UCSD-AML1 (cell line): ENCODE measurements at regions not wholly inside any gene's neighbourhood (a gene's known extent, or its start where the extent isn't known, plus 50 kb on each side); places are given as distances from the start of the nearest gene placed in this dataset.

ENCODE experiments used
- DNase-seq: peaks from one replicate; lab custom pipeline; 2025; ENCODE audit not compliant: unreplicated experiment; lab: John Stamatoyannopoulos, UW

DNA sequence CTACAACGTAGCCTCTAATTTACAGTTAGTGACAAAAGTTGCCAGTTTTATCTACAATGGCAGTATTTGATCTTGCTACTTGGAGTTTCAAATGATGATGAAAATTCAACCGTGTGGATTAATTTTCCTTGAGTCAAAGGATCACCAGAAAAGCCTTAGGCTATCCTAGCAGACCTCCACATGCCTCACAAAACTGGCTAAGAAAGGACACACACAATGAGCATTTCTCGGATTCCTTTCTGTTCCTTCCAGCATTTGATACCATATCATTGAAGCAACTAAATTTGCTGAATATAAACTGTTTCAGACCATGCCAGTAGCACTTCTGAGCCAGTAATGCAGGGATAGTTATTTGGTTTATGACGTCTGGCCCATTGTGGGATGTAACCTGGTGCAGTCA, 587.4 kb upstream of the MDFIC2 start:
- DNase-seq: no peak

DNA sequence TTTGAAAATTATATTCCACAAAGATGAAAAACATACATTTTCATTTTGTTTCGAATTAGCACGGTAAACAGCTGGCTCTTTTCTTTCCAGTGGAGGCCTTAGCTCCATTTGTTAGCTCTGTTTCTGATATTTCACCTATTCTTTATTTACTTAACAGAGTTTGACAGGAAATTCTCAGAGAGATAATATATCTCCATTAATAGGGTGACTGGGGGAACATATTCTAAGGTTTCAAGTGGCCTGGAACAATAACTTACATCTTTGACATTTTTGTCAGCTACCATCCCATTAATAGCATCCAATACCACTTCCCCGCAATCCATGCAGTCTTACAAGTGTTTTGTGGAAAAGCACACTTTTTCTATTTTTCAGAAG, 577.6 kb upstream of the MDFIC2 start:
- DNase-seq: no peak

DNA sequence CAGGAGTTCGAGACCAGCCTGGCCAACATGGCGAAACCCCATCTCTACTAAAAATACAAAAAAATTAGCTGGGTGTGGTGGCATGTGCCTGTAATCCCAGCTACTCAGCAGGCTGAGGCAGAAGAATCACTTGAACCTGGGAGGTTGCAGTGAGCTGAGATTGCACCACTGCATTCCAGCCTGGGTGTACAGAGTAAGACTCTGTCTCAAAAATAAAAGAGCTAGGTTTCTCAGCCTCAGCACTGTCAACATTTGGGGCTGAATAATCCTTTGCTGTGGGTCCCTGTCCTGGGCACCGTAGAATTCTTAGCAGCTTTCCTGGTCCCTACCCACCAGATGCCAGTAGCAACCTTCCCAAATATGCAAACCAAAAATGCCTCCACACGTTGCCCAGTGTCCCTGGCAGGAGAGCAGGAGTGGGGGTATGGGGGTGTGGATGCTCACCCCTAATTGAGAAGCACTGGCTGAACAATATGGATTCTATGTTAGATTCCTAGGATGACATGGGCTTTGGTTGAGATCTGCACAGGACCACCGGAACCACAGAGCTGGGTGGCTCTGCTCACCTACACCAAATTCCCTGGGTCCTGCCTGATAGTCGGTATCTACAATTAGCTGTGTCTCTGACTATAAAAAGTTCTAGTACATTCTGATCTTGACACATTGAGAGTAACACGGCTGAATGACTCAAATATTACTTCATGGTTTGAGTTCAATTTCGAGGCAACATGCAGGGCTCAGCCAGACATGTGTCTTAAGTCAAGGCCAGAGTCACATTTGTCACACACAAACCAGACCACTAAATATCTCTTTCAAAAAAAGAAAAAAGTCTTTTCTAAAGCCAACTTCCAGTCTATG, 577.0 kb upstream of the MDFIC2 start:
- no peak for DNase-seq

DNA sequence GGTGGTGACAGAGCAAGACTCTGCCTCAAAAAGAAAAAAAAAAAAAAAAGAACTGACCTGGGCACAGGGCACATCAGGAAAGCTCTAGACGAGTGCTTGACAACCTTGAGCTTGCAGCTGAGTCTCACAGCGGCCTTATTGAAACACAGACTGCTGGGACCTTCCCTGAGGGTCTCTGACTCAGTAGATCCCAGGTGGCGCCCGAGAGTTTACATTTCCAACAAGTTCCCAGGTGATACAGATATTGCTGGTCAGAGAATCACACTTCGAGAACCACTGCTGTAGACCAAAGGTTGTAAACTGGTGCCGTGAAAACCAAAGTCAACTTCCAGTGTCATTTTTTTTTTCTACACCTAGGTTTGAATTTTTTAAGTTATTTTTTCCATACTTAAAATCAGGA, 573.2 kb upstream of the MDFIC2 start:
- no peak for DNase-seq

DNA sequence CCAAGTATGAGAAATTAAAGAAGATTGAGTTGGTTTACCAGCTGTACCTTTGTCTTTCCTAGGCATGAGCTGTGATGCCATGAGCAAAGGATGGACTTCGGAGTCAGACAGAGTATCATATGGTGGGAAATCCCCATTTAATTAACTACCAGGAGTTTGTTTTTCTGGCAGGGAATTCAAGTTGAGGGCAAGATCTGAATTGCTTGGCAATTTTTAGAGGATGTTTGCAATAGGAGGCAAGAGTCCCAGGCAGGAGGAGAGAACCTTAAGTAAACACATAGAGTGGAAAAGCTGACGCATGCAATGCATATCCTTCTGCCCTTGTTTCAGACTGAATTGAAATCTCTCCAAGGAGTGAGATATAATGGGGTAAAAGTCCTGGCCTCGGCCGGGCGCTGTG, 569.7 kb upstream of the MDFIC2 start:
- no peak for DNase-seq

DNA sequence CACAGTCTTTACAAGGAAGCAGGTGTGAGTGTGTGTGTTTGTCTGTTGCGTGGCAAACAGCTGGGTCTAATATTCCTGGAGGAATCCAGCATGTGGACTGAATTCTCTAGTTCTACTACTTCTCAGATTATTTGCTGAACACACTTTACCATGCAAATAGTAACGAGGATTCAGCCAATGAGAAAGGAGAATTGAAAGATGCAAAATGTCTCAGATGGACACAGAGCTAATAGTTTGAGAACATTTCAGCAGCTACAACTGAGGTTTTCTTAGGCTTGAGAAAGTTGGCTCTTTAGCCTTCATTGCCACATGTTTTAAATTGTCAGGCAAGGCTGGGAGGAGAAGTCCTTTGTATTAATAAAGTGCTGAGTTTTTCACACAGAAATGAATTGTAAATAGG, 568.0 kb upstream of the MDFIC2 start:
- no peak for DNase-seq

DNA sequence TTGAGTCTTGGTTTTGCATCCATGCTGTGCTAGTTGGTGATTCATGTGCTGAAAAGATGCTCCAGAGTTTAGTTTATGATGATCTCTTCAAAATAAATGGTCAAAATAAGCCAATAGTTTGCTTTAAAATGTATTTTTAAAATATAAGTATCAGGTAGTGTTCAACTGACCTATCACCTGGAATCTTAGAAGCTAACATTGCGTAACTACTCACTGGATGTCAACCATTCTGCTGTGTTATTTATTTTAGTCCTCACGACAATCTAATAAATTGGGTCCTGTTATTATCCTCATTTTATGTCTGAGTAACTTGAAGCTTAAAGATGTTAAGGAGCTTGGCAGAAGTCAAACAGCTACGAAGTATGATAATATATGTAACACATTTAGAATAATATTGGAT, 563.7 kb upstream of the MDFIC2 start:
- DNase-seq: no peak

DNA sequence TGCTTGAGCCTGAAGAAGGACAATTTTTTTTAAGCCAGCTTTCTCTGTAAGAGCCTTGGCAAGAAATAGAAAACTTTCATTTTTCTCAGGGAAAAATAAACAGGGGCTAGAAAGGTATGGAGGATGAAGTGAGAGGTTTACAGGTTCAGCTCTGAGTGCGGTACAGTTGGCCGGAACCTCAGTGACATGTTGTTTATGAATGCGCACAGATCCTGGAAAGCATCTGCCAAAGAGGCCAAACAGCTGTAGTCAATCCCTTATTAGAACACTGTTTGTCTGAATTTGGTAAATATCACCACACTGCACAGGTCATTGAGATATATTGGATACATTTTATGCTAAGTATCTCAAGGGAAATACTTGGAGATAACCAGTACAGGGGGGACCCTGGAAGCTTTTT, 561.8 kb upstream of the MDFIC2 start:
- no peak for DNase-seq

DNA sequence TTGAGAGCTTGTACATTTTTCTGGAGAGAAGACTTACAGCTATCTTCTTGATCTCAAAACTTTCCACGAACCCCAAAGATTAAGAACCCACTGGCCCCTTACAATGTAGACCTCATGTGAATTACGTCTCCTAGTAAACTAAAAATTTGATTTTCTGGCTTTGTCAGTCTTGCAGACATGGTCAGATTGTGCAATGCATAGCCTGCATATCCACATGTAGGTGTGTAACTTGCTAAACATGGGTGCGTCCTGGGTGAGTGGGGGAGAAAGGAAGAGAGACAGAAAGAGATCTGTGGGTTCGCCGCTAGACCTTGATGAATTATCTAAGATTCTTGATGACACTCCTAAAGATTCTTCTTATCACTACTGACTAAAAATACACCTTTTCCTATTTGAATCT, 561.2 kb upstream of the MDFIC2 start:
- no peak for DNase-seq

DNA sequence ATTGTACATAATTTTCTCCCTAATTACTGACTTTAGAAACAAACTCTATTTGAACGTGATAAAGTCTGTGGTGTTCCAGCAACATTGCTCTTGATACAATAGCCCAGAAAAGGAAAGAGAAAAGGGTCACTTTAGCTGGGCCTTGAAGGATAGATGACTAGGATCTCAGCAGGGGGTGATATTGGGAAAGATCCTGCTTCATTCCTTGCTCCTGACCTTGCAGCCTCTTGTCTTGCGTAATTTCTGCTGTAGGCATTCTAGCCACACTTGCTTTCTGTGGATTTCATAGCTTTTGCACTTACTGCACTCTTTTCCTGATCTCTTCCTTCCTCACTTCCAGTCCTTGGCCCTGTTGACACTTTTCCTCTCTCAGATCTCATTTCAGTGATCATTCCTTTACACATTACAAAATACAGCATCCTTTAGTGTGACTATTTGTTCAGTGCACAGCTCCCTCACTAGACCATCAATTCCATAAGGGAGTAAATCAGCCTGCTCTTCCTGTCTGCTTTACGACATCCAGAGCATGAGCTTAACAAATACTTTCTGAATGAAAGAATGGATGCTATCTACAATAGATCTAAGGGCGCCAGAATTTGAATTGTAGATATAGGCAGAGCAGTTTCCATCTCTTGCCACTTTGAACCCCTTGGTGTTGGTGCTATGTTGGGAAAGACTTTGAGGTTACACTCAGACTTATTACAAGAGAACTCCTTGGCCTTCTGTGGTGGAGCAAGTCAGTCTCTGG, 559.6 kb upstream of the MDFIC2 start:
- DNase-seq: no peak

DNA sequence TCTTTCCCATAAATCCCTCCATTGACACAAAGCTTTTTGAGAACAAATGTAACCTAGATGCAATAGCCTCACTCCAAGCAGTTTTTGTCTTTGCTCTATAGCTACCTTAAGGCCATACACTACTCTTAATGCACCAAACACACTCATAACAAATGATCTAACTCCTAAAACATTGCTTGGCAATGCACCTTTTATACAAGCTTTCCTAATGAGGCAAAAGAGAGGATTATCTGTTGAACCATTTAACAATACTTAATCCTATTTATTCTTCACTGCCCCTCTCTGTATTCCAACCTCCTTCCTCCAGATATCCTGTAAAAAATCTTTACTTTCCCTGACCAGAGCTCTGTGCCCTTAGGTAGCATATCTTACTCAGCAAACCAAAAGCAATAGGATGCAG, 558.1 kb upstream of the MDFIC2 start:
- DNase-seq: no peak

DNA sequence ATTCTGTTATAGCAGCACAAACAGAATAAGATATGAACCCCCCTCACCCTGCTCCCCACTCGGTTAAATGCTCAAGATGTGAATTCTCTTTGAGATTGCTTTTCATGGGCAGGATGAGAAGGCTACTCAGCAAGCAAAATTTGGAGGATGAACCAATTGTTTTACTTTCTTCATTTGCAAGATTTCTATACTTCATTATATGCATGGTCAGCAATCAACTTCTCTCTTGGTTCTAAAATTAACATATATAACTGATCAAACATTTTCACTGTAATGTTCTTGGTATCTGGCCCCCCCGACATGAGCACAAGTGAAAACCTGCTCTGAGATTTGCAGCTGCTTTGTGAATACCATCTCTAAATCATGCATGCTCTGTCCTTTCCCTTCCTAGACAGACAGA, 556.1 kb upstream of the MDFIC2 start:
- no peak for DNase-seq

DNA sequence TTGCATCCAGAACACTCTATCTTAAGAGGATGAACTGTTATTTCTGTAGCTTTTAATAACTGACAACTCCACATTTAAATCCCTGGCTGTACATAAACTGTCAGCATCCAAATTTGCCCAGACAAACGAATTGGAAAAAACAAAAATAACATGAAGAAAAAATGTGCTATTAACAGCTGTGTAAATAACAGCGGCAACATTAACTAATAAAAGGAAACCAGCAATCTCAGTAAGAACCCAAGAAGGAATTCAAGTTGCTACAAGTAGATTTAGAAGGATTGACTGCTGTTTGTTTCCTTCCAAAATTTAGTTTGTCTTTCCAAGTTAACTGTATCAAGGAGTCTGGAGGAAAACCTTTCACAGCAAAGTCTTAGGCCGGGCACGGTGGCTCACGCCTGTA, 550.6 kb upstream of the MDFIC2 start:
- no peak for DNase-seq

DNA sequence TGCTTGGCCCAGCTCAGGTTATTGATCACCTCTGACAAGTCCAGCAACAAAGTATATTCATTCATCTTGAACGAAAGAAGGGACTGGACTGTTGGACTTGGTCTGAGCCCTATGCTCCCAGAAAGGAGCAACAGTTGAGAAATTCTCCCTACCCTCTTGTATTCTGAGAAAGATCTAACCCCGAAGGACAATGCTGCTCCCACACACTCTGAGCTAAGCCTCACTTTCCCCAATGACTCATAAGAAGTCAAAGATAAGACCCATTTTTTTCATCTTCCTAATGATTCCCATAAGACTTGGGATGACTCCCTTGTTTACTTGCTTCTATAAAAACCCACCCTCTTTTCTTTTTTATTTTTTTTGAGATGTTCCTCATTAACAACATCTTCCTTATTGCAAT, 549.4 kb upstream of the MDFIC2 start:
- no peak for DNase-seq

DNA sequence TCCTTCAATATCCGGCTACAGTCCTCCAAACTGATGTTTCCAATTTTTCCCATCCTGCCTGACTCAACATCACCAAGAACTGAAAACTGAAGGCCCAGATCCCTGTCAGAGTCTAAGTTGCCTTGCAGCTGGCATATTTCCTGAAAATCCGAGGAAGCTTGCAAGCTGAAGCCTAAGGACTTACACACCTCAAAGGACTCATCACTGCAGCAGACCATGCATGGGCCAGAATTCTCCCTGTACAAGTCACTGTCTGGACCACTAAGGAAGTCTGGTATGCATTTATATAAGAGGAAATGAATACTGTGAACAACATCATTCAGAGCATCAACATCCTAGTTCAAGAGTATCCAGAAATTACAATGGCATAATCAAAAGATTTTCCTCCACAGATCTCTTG, 548.8 kb upstream of the MDFIC2 start:
- DNase-seq: no peak

DNA sequence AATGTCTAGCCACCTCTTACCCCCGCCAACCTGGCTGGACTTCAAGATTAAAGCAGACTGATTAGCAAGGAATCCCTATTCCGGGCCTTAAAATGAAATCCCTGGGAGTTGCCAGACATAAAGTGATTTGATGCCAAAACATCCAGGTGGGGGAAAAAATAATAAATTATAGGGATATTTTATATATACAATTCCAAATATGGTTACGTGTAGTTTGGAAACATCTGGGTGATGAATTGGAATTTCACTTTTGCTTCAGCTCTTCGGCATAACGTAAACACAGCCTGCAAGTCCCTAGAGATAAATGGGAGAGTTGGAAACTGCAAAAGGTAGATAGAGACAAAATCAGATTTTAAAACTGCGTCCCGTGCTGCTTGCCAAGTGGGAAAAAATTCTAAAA, 545.5 kb upstream of the MDFIC2 start:
- no peak for DNase-seq

DNA sequence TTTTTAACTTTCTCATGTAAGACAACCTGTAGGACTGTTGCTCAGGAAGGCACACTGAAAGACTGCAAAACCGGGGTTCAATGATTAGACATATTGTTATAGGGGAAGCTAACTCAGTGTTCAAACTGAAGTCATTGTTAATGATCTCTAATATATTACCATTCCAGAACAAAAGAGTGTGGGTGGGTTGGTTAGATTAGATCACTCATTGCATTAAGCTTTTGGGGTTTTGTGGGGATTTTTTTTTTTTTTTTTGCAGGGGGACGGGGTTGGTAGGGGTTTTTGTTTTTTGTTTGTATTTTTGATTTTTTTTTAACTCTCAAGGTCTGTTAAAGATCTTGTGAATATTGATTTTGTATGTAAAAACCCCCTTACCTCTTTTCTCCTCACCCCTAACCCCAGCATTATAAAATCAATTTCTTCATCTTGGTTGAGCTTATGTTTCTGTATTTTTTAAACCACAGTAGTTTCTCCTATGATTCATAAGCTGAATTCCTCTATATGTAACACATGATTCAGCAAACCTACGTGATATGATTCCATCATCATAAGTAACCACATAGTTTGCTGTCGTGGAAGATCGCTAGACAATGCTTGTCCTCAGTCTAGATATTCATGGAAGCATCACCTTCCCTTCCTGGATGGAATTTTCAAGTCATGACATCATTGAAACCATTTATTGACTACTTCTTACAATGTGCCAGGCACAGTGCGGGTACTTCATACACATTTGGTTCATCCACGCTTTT, 544.1 kb upstream of the MDFIC2 start:
- no peak for DNase-seq

DNA sequence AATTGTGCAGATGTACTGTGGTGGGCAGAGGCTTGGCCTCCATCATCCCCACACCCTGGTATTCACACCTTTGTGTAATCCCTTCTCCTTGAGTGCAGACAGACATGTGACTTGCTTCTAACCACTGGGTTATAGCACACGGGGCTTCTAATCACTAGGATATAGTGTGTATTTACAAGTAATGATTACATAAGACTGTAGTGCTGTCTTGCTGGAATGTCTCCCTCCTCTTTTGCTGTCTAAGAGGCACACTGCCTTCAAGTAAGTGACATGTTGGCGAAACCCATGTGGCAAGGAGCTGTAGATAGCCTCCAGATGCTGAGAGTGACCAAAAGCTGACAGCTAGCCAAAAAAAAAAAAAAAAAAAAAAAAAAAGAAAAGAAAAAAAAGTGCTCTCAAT, 542.7 kb upstream of the MDFIC2 start:
- DNase-seq: no peak

DNA sequence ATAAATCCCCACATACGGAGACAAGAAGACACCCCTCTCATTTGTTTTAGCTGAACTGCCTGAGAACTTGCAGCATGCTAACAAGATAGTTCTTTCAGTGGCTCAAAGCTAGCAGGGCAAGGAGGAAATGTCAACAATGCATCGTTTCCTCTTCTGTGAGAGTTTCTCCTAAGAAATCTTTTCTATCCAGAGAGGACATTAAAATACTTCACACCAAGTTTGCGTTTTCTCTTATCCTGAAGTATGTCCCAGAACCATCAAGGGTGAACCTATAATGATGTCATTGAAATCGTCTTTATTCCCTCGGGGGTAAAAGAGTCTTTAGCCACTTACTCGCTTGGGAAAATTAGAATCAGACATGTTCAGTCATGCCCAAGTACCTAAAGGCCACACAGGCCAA, 541.7 kb upstream of the MDFIC2 start:
- DNase-seq: no peak

DNA sequence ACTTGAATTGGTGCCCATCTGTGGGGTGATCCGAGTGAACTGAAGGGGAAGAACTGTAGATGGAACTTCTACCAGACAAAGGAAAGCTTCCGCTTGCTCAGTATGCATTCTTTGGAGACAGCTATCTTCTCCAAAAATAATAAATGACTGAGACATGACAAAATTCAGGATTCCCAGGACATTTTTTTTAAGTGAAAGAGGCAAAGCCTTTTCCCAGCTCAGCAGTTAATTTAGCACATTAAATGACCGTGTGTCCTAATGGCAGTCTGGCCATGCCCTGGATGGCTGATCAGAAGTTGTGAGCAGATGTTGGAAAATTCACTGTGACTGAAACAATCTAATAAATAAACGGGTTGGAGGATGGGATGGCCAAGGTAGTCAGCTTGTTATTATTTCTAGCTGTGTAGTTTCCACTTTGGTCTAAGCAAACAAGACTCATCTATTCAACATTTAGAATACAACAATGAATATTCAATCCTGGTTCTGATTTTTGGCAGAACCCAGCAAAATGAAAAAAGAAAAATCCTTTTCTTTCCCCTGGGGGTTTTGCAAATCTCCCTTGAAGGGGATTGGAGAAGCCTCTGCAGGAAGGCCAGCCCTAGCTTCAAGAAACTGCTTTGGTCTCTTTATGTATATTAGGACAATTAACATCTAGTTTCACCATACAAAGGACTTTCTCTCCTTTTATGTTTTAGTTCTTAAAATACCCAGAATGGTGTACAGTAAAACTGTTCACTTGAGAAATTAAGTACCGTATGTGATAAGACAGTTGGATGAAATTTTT, 540.9 kb upstream of the MDFIC2 start:
- DNase-seq: no peak
